ENCODE measurements at regions not wholly inside any gene's neighbourhood (a gene's known extent, or its start where the extent isn't known, plus 50 kb on each side); places are given as distances from the start of the nearest gene placed in this dataset.

DNA sequence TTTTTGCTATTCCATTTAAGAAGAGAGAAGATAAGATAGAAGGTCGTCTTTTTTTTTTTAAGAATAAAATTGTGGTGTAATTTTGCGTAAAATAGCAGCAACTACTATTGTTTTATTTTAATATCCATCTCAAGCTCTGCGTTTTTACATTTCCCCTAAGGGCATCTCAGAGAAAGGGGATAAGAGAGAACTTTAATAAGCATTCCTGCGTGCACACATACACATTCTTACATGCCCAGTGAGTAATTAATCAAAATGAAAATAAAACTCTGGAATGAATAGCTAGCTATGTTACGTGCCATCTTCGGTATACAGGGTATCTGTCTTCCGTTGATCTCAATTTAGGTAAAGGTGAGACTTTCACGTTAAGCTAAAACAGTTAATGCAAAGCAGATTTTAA is 200.3 kb upstream of the TENM3 start:
- peak; percentile 42 for DNase-seq

DNA sequence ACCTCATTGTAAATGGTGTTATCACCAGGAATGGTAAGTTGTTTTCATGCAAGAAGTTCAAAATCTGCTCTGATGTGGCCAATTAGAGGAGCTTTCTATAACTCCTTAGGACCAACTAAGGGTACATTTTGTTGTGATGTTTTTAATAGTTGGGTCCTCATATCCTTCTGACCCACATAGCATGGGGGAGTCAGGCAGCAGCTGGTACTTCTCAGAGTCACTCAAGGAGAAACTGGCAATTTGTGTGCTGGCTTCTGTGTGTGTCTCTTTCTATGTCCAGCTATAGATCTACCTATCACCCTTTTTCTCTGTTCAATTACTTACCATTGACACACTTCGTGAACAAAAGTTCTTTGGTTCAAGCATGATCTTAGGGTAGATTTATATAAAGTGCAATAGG is 194.3 kb upstream of the TENM3 start:
- DNase-seq = no peak

DNA sequence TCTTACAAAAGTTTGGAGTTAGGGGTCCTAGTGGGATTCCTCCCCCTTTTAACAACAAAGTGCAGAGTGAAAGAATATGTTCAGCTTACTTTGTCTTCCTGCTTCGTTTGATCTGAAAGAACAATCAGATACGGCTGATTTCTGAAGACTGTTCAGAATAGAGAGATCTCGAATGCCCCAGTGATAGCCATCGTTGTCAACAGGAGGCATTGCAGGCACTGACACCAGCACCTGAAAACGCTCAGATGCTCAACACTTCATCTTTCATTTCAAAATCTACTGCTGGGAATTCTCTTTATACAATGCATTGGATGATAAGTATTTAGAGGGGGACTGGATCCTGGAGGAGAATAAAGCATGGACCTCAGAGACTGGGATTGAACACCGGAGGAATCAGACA is 186.3 kb upstream of the TENM3 start:
- no peak for DNase-seq

DNA sequence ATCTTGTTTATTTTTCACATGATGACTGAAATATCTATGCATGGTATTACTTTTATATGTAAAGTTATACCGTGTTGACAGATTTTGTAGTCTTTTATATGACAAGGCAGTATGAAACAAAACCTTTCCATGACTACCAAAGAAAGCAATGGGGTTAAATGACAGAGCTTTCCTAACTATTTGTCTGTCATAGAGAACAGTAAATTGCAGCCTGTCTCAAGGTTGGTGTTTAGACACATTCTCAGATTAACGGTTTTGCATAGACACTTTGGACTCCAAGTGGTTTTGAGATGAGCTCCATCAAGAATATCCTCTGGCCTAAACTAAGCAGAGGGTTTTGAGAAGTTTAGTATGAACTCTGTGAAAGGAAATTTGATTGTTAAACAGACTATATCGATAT is 180.7 kb upstream of the TENM3 start:
- DNase-seq = no peak

DNA sequence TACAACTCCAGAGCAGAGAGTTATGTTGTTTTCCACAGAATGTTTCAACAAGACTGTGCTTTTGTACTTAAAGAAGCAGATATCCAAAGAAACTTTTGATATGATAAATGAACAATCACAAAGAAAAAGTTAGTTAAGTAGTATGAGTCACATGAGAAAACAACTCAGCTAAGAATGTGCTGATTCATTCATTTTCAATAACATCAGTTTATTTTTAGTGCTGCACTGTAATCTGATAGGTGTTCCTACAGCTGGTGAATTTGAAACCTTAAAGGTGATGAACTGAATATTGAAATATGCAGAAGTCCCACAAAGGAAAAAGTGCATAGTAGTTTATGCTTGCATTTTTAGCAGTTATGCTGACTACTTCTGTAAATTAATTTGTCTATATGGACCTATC is 180.3 kb upstream of the TENM3 start:
- peak; percentile 55 for DNase-seq

DNA sequence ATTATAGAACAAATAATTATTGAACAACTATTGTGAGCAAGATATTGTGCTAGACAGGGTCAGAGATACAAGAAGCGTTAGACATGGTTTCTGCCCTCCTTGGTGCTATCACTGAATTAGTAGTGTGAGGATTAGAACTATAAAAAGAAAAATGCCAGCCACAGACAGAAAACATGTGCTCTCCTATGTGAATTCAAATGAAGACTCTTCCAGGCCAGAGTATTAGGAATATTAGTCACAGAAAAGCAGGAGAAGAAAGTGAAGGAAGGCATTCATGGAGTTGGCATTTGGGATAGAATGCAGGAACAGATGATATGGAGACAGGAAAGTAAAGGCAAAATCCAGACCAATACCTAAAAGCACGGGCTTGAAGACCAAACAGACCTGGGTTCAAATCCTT is 179.6 kb upstream of the TENM3 start:
- no peak for DNase-seq

DNA sequence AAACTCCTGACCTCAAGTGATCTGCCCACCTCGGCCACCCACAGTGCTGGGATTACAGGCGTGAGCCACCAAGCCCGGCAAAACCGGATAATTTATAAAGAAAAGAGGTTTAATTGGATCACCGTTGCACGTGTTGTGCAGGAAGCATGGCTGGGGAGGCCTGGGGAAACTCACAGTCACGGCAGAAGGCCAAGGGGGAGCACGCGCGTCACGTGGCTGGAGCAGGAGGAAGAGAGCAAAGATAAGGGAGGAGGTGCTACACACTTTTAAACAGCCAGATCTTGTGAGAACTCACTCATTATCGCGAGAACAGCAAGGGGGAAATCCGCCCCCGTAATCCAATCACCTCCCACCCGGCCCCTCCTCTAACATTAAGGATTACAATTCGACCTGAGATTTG is 177.9 kb upstream of the TENM3 start:
- no peak for DNase-seq

DNA sequence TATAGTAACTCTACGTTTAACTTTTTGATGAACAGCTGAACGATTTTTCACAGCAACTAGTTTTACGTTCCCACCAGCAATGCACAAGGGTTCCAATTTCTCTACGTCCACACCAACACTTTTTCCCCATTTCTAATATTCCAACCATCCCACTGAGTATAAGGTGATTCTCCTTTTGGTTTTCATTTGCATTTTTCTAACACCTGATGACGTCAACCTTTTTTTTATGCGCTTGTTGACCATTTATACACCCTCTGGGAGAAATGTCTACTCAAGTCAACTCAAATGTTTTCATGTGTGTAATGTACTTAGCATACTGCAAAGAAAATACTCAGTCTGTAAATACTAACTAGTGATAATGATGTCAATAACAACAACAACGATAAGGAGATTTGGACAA is 177.2 kb upstream of the TENM3 start:
- DNase-seq = no peak

DNA sequence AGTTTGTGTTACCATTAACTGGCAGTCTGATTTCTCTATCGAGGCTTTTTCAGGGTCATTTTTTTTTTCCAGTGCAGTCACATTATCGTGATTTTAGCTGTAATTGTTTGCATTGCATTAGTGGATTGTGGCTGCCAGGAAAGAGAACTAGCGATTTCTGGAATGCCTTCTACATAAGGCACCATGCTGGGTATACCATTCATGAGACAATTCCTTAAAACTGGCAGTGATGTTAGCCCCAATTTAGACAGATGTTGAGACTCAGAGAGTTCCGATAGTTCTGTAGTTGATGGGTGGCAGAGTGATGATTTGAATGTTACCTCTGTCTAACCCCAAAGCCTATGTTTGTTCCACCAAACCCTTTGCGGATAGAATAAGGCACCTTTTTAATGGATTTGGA is 175.4 kb upstream of the TENM3 start:
- no peak for DNase-seq

DNA sequence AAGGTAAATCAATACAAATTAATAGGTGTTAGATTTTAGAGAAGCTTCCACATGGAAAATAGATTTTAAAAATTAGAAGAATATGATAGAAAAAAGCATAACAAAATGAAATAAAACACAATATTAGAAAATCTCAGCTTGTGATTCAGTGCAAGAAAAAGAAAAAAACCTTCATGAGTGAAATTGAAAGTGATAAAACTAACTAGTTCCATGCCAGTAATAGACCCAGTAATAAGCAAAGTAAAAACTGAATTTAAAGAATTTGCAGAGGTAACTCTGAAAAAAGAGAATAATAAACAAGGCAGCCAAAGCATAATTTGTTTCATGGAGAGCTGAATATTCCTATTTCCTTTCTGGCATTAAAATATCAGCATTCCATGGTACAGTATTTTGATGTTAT is 174.3 kb upstream of the TENM3 start:
- DNase-seq = no peak

DNA sequence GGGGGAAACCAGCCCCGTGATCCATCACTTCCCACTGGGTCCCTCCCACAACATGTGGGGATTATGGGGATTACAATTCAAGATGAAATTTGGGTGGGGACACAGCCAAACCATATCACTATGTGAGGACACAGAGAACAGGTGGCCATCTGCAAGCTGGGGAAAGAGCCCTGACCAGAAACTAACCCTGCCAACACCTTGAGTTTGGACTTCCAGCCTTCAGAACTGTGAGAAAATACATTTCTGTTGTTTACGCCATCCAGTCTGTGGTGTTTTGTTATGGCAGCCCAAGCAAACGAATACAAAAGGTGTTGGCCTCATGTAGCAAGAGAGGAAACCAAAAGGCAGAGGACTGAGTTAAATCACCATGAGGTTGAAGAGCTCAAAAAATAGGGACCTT is 169.9 kb upstream of the TENM3 start:
- no peak for DNase-seq

DNA sequence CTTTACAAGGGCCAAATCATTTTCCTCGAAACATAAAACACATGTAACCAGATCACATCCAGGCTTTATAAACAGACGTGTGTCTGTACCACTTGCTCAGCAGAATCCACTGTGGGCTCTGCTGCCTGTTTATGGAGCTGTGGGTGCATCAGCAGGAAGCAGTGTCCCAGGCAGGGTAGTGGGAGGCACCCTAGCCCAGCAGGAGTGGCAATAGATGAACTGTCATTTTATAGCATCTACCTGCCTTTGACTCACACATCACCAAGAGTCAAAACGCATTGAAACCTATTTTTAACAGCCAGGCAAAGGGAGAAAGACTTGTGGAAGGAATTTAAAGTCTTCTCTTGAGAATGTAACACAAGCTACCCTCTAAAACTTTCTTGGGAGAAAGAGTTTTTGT is 169.1 kb upstream of the TENM3 start:
- DNase-seq = no peak

DNA sequence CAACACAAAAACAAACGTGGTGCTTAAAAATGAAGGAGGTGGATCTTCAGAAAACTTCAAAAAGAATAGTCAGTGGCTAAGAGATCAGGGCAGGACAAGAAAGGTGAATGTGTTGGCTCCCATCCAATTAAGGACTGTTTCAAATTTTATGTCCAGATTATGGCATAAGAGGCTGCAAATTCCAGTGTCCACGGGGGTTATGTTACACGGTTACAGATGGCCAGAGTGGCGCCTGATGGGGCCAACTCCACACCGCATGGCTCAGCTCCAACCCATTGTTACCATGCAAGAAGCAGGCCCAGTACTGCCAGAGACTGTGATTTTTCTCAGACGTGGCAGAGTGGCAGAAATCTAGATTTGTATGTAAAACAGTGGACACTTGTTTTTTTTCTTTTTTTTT is 168.4 kb upstream of the TENM3 start:
- DNase-seq = no peak

DNA sequence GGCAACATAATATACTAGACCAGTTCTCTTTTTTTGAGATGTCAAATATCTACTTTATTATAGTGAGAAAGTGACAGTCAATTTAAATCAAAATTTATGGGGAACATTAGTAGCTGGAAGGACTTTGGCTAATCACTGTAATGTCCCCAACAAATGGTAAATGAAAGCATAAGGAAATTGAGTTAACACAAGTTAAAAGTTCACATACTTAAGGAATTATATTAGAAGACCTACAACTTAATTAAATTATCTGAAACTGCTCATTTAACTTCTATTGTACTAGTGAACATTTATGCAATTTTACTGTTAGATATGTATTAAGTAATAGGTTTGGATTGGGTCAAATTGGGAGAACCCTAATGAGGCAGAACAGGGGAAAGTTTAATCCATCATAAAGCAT is 160.3 kb upstream of the TENM3 start:
- no peak for DNase-seq

DNA sequence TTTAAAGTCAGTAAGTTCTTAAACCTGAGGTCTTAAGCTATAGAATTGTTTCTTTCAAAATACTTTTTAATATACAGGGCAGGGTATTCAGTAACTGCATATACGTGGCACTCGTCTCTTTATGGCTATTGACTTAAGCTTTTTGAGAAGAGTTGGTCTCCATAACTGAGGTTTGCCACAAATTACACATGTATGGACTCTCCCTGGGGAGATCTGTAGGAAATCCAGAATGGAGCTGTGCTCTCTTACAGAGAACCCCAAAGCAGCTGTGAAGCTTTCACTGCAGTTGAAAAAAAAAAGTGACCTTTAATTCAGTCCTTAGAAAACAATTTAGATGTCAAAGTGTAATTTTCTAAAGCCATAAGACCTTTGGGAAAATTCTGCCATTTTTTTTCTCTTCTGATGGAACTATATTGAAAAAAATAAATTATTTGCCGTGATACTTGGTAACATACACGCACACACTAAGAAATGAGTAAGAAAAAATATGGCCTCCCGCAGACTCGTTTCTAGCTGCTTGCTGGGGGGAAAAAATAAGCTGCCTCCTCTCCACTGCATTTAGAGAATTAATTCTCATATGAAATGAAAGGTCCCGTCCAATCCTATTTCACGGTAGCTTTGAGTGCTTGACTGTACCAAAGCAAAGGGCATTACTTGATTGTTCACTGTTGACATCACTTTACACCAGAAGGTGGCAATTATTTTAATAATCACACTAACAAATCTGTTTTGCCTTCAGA is 159.4 kb upstream of the TENM3 start:
- no peak for DNase-seq

DNA sequence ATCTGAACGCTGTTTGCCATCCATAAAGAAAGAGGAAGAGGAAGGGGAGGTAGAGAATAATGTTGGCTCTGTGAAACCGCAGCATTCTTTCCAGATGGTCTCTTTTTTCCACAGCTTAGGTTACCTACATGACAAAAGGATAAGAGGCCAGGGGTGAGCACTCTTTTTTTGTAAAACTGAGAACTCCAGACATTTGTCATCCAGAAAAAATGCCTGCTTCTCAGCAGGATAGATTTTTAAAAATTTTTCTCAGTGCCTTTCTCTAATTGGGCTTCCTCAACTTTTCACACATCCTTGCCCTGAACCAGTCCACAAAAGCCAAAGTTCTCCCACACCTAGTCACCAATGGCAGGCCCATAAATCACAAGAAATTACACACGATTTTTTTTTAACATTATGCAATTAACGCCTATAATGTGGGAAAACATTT is 158.1 kb upstream of the TENM3 start:
- peak; percentile 58 for DNase-seq

DNA sequence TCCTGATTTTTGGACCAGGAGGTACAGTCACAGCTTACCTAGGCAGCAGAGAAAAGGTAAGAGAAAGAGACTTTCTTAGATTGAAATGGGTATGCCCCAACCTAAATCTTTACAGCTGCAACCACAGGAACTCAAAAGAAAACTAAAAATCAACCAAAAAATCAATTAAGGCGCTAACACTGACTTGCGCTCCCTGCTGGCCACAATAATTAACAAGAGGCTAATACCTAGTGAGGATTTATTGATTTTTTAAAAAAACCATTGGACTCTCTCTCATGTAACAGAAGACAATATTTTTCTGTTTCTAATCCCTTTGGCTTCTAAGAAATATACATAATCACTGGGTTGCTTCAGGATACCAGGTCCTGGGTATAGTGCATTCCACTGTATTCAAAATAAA is 153.9 kb upstream of the TENM3 start:
- no peak for DNase-seq

DNA sequence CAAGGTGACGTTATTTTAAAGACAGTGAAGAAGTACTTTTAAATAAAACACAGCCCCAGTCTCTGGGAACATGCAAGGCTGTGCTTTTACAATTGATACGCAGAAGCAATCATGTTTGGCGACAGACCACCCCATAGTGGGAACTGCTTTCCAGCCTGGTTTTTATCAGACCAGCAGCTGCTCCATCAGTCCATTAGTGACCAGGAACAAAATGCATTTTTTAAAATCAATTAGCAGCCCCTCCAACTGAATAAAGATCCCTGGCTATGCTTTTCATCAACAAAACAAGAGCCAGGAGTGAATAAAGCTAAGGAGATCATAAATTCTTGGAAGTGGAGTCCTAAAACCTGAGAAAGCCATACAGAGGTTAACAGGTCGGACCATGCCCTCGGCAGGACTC is 153.0 kb upstream of the TENM3 start:
- no peak for DNase-seq

DNA sequence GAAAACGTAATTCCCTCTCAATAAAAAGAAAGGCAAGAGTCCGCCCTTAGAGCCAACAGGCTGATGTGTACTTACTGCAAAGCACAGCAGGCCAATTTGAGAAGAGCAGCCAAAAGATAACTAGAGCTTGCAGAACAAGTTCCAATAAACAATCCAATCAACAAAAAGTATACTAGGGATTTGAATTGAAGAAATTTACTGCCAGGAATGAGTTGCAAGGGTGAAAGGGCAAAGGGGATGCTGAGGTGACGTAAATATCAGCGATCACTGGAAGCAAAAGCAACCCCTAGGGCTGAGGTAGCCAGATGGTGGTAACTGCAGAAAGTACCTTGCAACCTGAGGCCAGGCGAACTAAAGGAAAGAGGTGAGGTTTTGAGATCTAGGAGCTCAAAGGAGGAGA is 152.1 kb upstream of the TENM3 start:
- no peak for DNase-seq

DNA sequence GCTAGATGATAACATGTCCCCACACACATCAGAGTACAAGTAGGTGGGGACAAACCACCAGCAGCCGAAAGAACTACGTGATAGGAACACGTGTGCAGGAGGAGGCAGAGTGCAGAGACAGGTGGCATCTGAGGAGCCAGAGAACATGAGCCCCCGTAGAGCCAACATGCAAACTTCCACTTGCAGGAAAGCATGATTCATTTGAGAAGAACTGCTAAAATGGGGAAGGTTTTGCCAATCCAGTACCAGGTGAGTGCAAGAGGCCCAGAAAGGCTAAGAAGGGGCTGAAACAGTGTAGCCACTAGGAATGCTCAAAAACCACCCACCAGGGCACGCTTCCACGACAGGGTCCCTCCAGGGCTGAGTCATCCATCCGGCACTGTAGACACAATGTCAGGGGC is 149.8 kb upstream of the TENM3 start:
- DNase-seq = peak; percentile 3

DNA sequence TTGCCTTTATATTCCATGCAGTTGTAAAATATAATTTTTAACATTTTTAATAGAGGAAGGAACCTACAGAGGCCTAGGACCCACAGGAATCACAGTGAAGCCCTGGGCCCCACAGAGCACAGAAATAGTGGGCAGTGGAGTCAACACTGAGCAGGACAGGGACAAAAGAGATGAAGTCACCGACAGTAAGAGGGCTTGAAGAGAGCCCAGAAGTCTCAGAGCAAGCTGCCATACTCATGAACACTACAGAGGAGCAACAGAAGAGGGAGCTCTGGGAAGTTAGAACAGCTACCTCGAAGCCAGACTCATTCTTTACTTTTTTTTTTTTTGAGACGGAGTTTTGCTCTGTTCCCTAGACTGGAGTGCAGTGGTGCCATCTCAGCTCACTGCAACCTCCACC is 149.3 kb upstream of the TENM3 start:
- no peak for DNase-seq

DNA sequence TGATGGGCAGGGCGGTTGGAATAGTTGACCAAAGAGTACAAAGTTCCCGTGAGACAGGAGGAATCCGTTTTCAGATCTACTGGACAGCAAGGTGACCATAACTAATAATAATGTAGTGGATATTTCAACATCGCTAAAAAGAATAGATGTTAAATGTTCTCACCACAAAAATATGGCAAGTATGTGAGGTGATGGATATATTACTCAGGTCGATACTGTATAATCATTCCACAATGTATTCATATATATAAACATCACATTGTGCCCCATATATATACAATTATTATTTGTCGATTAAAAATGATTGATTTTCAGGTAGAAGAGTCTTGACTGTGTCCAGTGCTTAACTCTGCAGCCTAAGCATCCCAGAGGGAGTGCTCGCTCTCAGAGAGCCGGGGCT is 141.6 kb upstream of the TENM3 start:
- no peak for DNase-seq

DNA sequence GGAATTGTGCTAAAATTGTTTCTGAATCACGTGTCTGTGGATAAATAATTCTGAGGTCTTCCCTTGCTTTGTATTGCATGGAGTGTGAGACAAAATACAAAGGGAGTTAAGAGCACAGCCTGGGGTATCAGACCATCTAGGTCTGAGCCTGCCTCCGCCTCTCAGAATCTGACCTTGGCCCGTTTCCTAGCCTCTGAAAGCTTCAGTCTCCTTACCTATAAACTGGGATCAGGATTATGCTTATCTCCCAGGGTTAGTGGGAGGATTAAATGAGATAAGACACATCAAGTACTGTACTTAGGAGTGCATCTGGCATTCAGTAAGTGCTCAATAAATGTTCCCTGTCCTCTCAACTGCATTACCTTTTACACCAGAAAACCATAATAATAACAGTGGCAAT is 140.6 kb upstream of the TENM3 start:
- no peak for DNase-seq

DNA sequence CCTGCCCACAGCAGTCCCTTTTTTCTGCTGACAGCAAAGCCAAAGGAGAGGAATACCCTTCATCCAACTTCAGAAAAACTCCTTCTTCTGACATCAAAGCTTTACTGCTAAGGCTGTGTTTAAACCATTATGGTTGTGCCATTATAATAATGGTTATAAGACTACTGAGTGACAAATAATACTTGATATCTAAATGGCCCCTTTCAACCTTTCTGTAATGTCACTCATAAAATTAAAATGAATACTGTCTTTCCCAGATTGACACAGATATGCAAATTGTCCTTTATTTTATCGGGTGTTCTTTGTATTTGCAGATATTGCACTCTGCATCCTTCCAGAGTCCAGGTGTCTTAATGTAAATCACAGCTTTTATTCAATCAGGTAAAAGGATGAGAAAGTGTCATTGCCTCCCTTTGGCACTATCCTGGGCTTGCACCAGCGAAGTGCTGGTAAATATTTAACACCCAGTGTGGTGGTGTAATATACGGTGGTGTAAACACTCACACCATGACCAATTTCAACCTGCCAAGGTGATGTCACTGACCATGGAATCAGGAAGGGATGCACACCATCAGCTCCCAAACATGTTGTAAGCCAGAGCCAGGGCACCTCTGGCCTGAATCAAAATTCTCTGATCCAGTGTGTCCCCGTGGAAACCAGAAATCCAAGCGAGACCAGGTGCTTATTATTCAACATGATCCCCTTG is 139.4 kb upstream of the TENM3 start:
- no peak for DNase-seq

DNA sequence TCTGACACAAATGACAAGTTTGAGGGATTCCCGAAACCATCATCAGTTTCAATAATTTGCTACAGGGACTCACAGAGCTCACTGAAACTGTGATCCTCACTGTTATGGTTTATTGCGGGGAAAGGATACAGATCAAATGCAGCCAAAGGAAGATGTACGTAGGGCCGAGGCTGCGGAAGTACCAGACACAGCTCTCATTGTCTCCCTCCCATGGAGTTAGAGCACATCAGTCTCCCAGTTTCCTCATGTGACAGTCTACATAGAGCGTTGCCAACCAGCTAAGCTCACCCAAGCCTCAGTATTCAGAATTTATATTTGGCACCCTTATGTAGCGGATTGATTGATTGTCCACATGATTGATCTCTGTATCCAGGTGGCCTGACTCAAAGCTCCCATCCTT is 137.8 kb upstream of the TENM3 start:
- no peak for DNase-seq
